ENCODE measurements at regions not wholly inside any gene's neighbourhood (a gene's known extent, or its start where the extent isn't known, plus 50 kb on each side); places are given as distances from the start of the nearest gene placed in this dataset.

DNA sequence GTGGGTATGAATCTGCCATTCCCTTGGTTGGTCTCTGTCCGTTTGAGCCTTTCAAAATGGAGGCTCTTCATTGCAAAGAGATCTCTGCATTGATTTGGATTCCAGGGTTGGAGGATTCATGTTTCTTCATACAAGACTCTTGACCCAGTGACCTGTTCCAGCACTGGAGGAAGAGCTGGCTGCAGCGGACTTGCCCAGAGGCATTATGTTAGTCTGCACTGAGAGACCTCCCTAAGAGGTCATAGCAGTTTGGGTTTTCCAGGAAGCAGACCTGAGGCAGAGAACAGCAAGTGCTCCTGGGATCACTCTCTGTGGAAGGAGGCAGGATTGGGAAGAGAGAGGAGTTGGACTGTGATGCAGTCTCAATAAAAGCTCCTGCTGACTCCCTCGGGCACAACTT lies 57.7 kb upstream of the PTPRT start:
- no peak for DNase-seq (ENCODE audit: low read depth in 4 of 4, low spot score in 3 of 4)

DNA sequence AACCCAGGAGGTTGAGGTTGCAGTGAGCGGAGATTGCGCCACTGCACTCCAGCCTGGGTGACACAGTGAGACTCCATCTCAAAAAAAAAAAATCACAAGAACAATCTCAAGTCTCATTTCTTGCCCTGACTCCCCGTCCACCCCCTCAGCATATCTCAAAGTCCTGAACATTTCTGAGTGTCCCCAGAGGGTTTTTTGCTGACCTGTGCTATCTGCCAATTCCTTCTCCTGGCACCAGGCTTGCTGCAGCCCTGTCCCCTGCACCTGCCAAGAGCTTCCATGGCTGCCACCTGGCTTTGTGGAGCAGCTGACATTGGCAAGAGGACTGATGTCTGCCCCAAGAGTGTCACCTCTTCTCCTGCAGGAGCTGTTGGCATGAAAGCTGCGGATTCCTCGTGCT lies 54.9 kb upstream of the PTPRT start:
- no peak for DNase-seq (ENCODE audit: low read depth in 4 of 4, low spot score in 3 of 4)

DNA sequence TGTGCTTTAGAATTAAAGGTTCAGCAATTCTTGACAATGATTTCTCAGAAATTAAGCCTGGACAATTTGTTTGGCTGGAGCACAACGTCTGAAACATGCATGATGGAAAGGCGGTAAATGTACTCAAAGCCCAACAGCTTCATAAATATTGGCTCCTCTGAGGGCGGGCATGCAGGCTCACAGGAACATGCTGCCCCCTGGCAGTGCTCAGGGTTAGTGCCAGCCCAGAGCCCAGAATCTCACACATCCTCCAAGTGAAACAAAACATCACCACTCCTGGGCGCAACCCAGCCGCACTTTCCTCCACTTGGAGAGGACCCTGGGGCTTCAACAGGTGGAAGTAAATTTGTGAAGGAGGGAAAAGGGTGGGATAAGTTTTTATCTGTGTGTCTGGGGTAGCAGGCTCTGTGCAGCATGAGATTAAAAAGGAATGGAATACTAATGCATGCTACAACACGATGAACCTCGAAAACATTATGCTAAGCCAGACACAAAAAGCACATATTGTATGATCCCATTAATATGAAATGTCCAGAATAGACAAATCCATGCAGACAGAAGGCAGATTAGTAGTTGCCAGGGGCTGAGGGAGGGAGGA lies 54.1 kb upstream of the PTPRT start:
- peak in 2 of 4 donors; percentile 3 to 8 for DNase-seq (ENCODE audit: low read depth in 4 of 4, low spot score in 3 of 4)

DNA sequence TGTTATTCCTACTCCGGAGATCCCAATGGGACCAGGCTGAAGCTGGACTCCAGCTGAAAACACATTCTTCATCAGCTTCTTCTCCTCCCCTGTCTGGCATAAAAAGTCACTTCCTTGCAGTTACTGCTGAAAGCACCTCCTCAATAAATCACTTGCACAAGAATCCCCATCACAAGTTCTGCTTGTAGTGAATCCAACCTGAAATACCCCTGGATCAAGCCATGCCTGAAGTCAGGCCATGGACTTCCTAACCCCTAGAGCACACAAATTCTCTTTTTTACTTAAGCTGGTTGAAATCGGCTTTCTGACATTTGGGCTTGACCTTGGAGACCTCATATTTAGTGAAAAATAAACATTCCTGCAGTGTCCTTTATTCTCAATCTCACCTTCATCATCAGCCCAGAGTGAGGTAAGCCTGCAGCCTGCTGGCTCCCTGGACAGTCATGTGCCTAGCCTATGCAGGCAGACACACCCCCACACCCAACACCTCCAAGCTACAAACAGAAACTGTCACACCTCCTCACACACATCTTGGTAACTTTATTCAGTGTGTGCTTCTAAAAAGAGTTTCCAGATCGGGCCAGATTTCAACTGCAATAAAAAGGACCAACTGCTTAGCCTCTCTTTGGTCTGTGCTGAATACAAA lies 51.5 kb upstream of the PTPRT start:
- no peak for DNase-seq (ENCODE audit: low read depth in 4 of 4, low spot score in 3 of 4)

Measured in left renal pelvis (tissue), 4 donors.